DMS153 (cell line): ENCODE measurements at regions not wholly inside any gene's neighbourhood (a gene's known extent, or its start where the extent isn't known, plus 50 kb on each side); places are given as distances from the start of the nearest gene placed in this dataset.
A peak's percentile ranks its signal among the peaks of the same experiment; 100 is the strongest.

Experiments used
- DNase-seq: peaks from one replicate; lab custom pipeline; 2025; lab: John Stamatoyannopoulos, UW

- DNase-seq, result no peak
Measured at GRCh38 chr2:144686518-144687215, 166.7 kb upstream of the ZEB2 start.

GRCh38 chr2:144683966-144684365, 164.0 kb upstream of the ZEB2 start:
- DNase-seq, result no peak

DNA sequence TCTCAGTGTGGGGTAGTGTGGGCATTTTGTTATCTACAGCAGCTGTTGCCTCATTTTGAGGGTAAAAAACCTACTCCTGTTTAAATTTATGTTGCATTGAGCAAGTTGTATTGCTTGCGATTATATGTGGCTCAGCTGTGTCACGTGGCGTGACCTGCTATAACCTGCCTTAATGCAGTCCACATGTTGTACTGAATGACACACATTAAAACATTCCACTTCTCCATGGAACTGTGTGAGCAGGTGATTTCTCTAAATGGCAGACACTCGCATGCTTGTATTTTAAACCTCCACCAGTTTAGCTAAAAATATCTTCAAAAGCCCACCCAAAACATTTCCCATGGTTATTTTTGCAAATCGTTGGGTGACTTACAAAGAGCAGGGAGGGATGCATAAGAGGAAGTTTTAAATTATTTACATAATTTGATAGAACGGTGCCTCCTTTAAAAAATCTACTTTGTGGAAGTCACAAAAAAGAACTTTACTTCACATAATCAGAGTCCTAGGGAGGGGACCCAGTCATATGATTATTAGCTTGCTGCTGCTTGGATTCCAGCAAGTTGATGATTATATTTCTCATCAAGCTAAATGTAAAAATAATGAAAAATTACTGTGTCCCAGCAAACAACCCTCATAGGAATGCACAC, 163.3 kb upstream of the ZEB2 start:
- DNase-seq, result no peak

DNA sequence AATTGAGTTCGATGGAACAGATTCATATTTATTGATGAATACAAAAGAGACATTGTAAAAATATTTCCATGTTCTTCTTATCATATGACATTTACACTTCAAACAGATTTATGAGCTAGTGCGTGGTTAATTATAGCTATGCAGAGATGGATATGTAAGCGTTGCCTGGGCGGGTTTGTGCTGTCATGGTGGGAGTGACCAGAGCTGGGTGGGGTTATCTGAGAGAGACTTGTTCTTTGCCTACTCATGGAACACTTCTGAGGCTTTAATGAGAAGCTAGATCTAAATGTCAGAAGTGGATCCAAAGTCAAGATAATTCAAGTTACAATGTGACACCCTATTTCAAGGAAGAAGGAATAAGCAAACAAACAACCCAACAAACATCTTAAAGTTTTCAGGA, 162.3 kb upstream of the ZEB2 start:
- no peak for DNase-seq

GRCh38 chr2:144681389-144681788, 161.5 kb upstream of the ZEB2 start:
- DNase-seq, result no peak

- DNase-seq, result peak; percentile 72
Measured at GRCh38 chr2:144679942-144680341, 160.0 kb upstream of the ZEB2 start.

DNA sequence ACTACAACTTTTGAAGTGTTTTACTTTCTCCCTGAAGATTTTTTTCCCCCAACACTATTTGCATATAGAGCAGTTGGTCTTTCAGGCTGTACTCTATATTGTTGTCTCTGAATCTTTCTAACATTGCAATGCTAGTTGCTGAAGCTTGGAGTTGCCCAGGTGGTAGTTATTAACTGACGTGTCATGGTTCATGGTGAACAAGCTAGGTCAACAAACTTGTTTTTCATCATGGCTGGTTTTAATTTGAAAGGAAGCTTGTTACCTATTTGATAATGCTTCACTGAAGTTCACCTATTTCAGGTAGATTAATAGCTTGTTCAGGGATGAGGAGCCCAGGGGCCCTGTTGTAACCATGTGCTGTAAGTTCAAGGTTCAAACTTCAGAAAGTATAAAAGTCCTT, 158.8 kb upstream of the ZEB2 start:
- DNase-seq, result peak; percentile 43

DNA sequence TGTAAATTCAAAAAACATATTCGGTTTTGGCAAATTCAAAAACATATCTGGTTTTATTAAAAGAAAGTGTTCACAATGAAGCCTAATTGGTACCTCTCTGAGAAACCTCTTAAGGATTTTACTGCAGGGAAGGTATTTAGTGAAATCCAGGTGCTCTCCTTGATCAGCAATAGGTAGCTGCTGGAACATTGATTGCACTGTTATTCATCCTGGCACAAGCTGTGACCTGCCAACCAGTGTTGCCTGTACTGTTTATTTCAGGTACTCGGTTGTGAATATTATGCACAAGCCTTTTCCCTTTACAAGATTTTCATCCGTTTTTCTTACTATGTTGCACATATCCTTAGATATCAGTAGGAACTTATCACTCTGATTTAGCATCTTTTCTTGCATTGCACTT, 155.8 kb upstream of the ZEB2 start:
- DNase-seq, result peak; percentile 30

DNA sequence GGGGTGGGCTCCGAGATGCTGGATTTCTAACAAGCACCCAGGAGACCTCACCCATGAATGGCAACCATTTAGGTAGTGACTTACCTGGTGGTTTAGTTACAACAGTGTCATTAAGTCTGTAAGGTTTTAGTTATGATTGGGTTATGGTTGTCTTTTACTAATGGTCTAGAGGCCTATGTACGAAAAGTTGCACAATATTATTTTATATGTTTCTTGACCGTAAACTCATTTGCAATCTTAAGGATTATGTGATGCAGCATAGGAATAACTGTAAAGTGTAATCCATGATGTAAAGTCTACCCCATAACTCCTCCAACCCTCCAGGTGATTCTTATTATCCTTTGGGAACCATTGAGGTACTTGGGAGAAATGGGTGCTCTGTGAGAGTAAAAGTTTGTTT, 155.4 kb upstream of the ZEB2 start:
- DNase-seq, result no peak

DNA sequence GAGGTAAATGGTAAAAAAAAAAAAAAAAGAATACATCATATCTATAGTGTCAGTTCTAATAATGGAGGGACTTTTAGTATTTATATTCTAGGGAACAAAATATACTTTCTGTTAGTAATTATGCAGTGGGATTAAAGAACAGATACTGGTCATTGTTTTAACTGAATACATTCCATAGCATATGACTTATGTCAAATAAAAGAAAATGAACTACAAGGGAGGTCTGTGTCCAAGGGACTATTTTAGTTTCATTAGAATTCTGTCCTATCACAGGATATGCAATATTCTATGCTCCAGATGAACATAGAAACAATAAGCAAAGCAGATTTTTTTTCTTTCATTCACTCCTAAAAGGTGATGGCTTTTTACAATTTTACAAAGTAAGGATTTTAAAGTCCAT, 154.2 kb upstream of the ZEB2 start:
- no peak for DNase-seq

DNA sequence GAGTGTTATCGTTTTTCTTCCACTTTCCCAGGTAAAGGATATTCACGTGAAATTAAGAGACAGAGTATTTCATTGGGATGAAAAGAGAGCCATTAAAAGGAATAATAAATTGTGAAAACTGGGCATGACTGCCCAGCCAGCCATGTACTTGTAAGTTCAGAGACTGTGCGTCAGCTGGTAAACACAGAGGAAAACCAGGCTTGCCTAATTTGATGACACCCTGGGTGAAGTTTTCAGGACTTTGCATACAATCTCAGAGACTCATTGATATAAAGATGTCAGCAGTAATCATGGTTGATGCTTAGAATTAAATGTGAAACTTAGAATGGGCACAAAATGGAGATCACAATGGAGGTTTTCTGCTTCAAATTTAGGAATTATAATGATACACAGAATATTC, 153.5 kb upstream of the ZEB2 start:
- no peak for DNase-seq

GRCh38 chr2:144671695-144672455, 152.0 kb upstream of the ZEB2 start:
- DNase-seq, result peak; percentile 3

- no peak for DNase-seq
Measured at GRCh38 chr2:144670738-144671137, 150.8 kb upstream of the ZEB2 start.

DNA sequence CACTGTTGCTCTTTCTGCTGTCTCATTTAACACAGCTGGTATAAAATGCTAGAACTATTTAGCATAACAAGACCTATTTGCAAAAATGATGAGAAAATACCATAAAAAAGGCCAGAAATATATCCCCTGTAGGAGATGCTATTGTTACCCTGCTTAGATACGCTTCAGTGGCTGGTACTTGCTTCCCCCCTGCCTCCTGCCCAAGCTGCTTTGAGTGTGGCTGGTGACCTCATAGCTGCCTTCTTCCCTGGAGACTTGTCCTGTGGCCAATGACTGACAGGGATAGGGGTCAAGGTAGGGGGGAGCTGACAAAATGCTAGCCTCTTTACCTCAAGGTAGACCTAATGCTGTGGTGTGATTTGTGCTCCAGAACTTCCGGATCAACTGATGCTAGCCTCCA, 150.2 kb upstream of the ZEB2 start:
- DNase-seq, result no peak

DNA sequence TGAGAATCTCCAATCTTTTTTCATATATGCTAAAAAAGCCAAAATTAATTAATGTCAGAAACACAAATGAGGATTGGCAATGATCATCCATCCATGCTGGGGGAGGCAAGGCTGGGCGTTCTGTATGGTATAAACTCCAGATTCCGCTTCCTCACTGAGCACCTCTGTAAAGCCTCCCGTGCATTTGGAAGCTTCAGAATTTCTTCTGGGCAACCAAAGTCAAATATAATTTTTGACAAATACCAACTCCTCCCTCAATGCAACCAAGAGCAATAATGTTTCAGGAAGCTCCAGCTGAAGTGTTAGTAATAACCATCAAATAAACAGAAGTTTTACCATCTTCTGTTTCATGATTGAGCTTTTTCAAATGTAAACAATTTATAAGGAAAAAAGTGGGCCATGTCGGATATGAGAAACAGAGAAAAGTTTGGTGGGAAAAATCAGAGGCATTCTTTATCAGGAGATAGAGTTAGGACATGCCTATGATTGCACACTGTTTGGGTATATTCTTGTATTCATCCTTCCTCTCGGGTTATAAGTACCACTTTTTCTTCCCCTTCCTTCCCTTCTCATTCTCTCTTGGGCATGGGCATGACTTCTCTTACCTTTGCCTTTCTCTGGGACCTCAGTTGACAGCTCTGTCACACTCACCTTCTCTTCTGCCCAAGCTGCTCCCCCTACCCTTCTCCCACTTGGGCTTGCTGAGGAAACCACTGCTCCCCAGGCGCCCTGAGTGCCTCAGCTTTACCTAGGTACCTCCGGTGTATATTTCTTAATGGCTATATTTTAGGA, 149.5 kb upstream of the ZEB2 start:
- no peak for DNase-seq

DNA sequence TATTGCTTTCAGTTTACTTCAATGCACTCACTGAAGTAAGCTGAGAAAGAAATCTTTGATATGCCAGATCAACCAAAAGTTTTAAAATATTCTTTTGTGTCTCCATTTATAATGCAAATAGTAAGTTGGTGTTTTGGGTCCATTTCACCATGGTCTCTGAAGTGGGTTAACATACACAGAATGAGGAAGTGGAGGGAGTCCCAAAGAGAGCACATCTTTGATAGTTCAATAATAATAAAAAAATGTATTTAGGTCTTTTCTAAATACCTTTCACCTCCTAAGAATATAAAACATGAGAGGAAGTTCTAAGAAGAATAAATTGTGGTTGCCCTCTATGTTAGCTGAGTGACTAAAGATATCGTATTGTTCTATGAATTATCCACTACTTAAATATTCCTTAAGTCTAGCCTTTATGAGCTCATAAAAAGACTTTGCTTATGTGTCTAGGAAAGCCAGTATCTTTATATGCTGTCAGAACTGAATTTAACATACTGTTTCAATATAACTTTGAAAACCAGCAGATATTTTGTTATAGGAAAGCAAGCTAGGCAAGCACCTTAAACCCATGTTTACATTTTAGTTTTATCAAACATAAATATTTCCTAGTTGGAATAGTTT, 148.7 kb upstream of the ZEB2 start:
- no peak for DNase-seq

DNA sequence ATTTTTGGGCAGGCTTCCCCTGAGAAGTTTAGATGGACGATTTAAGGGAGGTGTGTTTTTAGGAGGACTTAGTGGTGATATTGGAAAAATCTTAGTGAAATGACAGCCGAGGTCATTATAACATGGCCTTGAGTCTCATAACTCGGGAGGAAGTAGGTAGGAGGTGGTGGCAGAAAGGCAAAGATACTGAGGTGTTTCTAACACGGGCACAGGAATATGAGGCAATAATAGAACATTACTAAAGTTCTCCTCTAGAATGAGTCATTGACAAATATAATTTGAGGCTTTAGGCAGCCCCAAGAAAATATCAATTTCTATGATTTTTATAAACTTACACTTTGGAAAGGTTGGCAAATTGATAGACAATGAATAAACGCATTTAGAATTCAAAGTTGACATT, 146.1 kb upstream of the ZEB2 start:
- no peak for DNase-seq

DNA sequence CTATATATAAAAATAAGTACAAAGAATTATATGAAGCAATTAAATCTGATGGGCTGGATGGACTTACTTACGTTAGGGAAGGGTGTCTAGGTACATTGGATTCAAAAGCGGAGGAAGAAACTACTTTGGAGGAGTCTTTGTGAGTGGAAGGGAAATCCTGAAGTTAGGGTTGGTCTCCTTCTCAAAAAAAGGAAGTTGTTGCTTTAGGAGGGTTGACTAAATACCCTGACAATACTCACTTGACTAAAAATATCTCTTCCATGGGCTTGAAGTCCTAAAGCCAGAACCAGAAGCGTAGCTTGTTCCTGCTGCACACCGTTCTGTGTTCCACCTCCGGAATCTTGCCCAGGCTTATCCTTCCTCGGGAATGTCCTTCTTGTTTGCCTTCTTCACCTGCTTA, 143.3 kb upstream of the ZEB2 start:
- no peak for DNase-seq

DNA sequence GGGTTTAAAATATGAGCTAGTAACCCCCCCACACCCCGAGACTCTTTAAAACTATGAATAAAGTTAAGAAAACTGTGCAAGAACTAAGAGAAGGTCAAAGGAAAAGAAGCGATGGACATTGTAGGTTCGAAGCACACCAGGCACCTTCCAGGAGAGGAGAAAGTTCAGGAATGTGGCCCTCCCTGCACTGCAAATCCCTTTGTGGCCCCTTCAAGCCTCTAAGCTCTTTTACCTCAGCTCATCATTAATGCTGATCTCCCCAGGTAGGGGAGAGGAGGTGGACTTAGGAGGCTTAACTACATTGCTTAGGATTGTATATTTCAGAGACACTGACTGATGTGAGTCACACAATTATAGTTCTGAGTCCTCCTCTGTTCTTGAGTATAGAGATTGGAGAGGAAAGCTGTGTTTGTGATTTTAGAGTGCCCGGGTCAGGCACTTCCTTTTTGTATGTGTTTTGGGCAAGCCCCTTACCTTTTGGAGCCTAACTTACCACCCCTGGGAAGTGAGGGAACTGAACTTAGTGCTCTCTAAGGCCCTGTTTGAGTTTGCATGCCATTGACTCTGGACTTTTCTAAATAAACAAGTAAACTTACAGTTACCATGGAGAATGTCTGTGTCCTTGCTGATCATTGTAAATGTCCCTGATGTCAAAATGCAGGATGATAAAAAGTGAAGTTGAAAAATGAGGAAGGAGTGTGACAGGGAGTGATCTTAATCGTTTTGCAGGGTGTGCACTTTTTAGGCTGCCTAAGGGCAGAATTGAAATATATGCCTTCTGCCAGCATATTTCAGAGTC, 140.8 kb upstream of the ZEB2 start:
- DNase-seq, result no peak

DNA sequence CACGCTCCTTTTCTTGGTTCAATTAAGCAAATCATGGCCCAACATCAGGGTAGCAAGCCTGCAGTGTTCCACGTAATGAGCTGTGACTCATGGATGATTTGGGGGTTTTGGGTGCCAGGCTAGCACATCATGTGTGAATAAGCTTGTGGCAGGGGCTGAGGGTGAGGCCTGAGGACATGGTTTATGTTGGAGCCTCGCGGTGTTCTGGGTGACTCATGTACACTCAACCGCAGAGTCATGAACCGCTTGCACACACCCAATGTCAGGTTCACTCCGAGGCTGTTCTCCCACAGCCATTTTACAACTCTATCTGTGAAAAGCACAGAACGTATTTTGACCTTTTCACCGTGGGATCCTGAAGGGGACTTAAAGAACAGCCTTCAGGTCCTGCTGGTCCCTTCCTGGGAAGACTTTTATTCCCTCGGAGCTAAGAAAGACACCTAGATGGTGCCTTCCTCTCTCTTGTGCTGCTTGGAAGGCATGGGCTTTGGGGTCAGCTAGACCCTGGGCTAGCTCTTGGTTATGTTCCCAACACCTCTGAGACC, 139.9 kb upstream of the ZEB2 start:
- no peak for DNase-seq

- DNase-seq, result no peak
Measured at GRCh38 chr2:144654523-144654922, 134.6 kb upstream of the ZEB2 start.
